ENCODE measurements at regions not wholly inside any gene's neighbourhood (a gene's known extent, or its start where the extent isn't known, plus 50 kb on each side); places are given as distances from the start of the nearest gene placed in this dataset.

DNA sequence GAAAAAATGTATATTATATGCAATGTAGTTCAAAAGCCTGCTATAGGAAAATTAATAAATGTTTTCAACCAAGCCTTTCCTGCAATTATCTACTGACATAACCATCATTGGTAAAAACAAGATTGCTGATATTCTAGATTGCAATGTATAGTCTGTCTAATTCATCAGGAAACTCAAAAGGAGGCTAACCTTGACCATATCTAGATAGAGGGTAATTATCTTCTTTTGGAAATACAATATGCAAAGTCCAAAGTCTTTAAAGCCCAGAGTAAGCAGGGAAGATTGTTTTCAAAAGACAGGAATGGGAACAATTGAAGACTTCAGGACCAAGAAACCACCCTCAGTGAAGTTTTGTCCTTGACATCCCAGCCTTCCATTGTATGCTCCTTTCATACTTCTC, 123.1 kb upstream of the GLRA2 start:
- H3K27me3 ChIP-seq (replicated peaks; ENCODE audit: insufficient read depth, low read depth, low read length, poor library complexity) = no peaks in the 10 kb centered on the region
- CTCF ChIA-PET = no interaction called here
- no peaks in the 10 kb centered on the region for H3K4me1 ChIP-seq (ENCODE audit: insufficient read depth, low read length, poor library complexity, severe bottlenecking)
- BruUV-seq (replicated peaks) = no TSS peak
- DNase-seq (ENCODE audit: low spot score) = no peak
- H3K36me3 ChIP-seq (ENCODE audit: insufficient read depth, low read length, poor library complexity, severe bottlenecking) = no peaks in the 10 kb centered on the region
- intact Hi-C loops (cut with micrococcal nuclease; ENCODE audit: unreplicated experiment) = no loop called here
- TF ChIP-seq, protein P1, sequence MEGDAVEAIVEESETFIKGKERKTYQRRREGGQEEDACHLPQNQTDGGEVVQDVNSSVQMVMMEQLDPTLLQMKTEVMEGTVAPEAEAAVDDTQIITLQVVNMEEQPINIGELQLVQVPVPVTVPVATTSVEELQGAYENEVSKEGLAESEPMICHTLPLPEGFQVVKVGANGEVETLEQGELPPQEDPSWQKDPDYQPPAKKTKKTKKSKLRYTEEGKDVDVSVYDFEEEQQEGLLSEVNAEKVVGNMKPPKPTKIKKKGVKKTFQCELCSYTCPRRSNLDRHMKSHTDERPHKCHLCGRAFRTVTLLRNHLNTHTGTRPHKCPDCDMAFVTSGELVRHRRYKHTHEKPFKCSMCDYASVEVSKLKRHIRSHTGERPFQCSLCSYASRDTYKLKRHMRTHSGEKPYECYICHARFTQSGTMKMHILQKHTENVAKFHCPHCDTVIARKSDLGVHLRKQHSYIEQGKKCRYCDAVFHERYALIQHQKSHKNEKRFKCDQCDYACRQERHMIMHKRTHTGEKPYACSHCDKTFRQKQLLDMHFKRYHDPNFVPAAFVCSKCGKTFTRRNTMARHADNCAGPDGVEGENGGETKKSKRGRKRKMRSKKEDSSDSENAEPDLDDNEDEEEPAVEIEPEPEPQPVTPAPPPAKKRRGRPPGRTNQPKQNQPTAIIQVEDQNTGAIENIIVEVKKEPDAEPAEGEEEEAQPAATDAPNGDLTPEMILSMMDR (conservative IDR thresholded peaks at IDR 0.05; ENCODE audit: low read depth, low read length) = no peak
- TF ChIP-seq EZH2 (IDR thresholded peaks at IDR 0.05; ENCODE audit: borderline replicate concordance, low read depth, low read length, poor library complexity, severe bottlenecking) = no peak
- H3K27ac ChIP-seq (ENCODE audit: low read depth, low read length, poor library complexity, severe bottlenecking) = no peak overlapping the region
- H3K4me3 ChIP-seq (ENCODE audit: low read depth, low read length, poor library complexity, severe bottlenecking) = no peak overlapping the region
- H3K9me3 ChIP-seq (ENCODE audit: low read depth, low read length, poor library complexity, severe bottlenecking) = no peaks in the 10 kb centered on the region
- POLR2A ChIA-PET (ENCODE audit: low non-redundant PET) = no interaction called here

DNA sequence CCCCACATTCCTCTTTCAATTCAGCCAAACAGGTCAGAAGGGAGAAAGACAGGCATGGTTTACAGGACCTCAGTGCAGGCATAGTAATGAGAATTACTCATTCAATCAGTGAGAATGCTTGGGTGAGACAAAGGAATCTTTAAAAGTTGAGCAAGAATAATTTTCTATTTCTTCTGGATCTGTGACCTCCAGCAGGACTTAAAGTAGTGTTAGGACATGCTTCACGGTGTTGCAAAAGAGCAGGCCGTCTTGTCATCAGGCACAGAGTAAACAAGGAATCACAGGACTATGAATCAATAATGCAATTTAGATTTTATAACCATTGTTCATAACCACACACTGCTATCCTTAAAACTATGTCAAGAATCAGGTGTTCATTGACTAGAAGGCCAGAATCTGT, 130.6 kb upstream of the GLRA2 start:
- H3K36me3 ChIP-seq (ENCODE audit: insufficient read depth, low read length, poor library complexity, severe bottlenecking) = no peaks in the 10 kb centered on the region
- DNase-seq (ENCODE audit: low spot score) = no peak
- BruUV-seq (replicated peaks) = no TSS peak
- TF ChIP-seq, protein P1 (conservative IDR thresholded peaks at IDR 0.05; ENCODE audit: low read depth, low read length) = no peak
- TF ChIP-seq EZH2 (IDR thresholded peaks at IDR 0.05; ENCODE audit: borderline replicate concordance, low read depth, low read length, poor library complexity, severe bottlenecking) = no peak
- intact Hi-C loops (cut with micrococcal nuclease; ENCODE audit: unreplicated experiment) = no loop called here
- no peak overlapping the region for H3K4me3 ChIP-seq (ENCODE audit: low read depth, low read length, poor library complexity, severe bottlenecking)
- no peaks in the 10 kb centered on the region for H3K9me3 ChIP-seq (ENCODE audit: low read depth, low read length, poor library complexity, severe bottlenecking)
- CTCF ChIA-PET = no interaction called here
- H3K27ac ChIP-seq (ENCODE audit: low read depth, low read length, poor library complexity, severe bottlenecking) = no peak overlapping the region
- POLR2A ChIA-PET (ENCODE audit: low non-redundant PET) = no interaction called here
- no peaks in the 10 kb centered on the region for H3K27me3 ChIP-seq (replicated peaks; ENCODE audit: insufficient read depth, low read depth, low read length, poor library complexity)
- no peaks in the 10 kb centered on the region for H3K4me1 ChIP-seq (ENCODE audit: insufficient read depth, low read length, poor library complexity, severe bottlenecking)

DNA sequence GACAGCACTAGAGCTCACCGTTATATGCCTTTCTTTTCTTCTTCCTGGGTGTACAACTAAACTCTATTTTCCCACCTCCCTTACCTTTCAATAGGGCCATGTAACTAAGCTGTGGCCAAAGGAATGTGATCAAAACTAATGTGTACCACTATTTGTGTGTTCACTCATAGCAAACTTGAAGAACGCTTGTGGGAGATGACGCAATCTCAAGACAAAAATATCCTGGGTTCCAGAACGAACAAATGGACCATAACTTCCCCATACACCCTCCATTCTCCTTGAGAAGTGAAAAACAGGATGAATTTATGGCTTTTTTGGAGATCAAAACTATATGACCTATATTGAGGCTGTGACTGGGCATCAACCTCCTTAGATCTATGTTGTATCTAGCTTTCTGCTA, 139.7 kb upstream of the GLRA2 start:
- BruUV-seq (replicated peaks) = no TSS peak
- ChIA-PET POLR2A (ENCODE audit: low non-redundant PET) (no interaction called here), CTCF (no interaction called here)
- Histone ChIP-seq H3K9me3 (ENCODE audit: low read depth, low read length, poor library complexity, severe bottlenecking) (no peaks in the 10 kb centered on the region), H3K27ac (ENCODE audit: low read depth, low read length, poor library complexity, severe bottlenecking) (no peak overlapping the region), H3K36me3 (ENCODE audit: insufficient read depth, low read length, poor library complexity, severe bottlenecking) (no peaks in the 10 kb centered on the region), H3K4me3 (ENCODE audit: low read depth, low read length, poor library complexity, severe bottlenecking) (no peak overlapping the region), H3K4me1 (ENCODE audit: insufficient read depth, low read length, poor library complexity, severe bottlenecking) (no peaks in the 10 kb centered on the region), H3K27me3 (replicated peaks; ENCODE audit: insufficient read depth, low read depth, low read length, poor library complexity) (no peaks in the 10 kb centered on the region)
- intact Hi-C loops (cut with micrococcal nuclease; ENCODE audit: unreplicated experiment) = no loop called here
- DNase-seq (ENCODE audit: low spot score) = no peak
- TF ChIP-seq, protein P1 (conservative IDR thresholded peaks at IDR 0.05; ENCODE audit: low read depth, low read length) = no peak
- TF ChIP-seq EZH2 (IDR thresholded peaks at IDR 0.05; ENCODE audit: borderline replicate concordance, low read depth, low read length, poor library complexity, severe bottlenecking) = no peak

Measured in A673 (cell line).